ENCODE measurements at regions not wholly inside any gene's neighbourhood (a gene's known extent, or its start where the extent isn't known, plus 50 kb on each side); places are given as distances from the start of the nearest gene placed in this dataset.
"Not testable (repeated sequence)": the region's sequence is repeated elsewhere in the genome, so short reads cannot be mapped to it uniquely, and the experiment has no call there.

- DNase-seq, result not testable (repeated sequence)
These were observed 83.4 kb upstream of the RAP2C start for GRCh38 chrX:132302687-132303086.

GRCh38 chrX:132294776-132295495, 75.7 kb upstream of the RAP2C start:
- no peak for DNase-seq

GRCh38 chrX:132294192-132294591, 74.9 kb upstream of the RAP2C start:
- DNase-seq, result no peak

GRCh38 chrX:132292793-132293192, 73.5 kb upstream of the RAP2C start:
- DNase-seq, result peak in 1 of 2 experiments; percentile 6

DNA sequence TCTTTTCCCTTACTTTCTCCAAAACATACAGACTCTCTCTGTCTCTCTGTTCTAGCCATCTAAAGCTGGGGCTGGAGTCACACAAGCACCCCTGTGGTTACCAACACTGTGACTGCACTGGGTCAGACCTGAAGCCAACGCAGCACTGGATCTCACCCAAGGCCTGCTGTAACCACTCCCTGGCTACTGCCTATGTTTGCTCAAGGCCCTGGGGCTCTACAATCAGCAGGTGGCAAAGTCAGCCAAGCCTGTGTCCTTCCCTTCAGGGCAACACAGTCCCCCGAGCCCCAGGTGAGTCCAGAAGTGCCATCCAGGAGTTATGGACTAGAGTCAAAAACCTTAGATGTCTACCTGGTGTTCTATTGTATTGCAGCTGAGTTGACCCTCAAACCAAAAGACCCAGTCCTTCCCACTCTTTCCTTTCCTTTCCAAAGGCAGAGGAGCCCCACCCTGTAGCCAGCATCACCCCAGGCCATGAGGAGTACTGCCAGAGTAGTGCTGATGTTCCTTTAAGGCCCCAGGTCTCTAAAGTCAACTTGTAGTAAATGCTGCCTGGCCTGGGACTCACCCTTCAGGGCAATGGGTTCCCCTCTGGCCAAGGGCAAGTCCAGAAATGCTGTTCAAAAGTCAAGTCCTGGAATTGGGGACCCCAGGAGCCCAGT, 58.8 kb upstream of the RAP2C start:
- no peak for DNase-seq

GRCh38 chrX:132272826-132273225, 53.6 kb upstream of the RAP2C start:
- DNase-seq, result no peak

DNA sequence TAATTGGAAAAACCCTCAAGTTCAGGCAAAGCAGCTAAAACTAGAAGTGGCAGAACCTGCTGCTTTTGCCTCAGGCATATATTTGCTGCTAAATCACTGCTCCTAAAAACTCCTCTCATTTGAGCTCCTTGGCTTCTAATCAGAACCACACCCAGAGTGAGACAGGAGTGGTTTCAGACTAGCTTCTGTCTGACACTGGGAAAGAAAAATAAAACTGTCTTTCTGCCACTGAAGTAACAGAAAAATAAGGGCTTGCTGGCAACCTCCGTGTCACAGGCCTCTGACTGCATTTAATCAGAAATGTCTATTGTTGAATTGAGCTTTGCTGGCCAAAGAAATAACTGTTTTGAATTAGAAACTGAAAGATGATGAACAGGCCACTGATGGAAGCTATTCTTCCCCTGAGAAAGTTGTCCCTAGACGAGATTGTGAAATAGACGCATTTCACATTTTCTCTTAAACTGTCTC, 52.1 kb upstream of the RAP2C start:
- no peak for DNase-seq

- no peak for DNase-seq
These were observed 51.5 kb upstream of the RAP2C start for GRCh38 chrX:132270699-132271098.

GRCh38 chrX:132270021-132270420, 50.8 kb upstream of the RAP2C start:
- no peak for DNase-seq

Data from activated CD4-positive, alpha-beta T cell treated with anti-CD3 and anti-CD28 coated beads, Interleukin-2, amount 50 U/mL, for 48 hours (primary cell).